Pons (tissue), 1 donor: ENCODE measurements at regions not wholly inside any gene's neighbourhood (a gene's known extent, or its start where the extent isn't known, plus 50 kb on each side); places are given as distances from the start of the nearest gene placed in this dataset.

ENCODE experiments used
- DNase-seq: peaks from one replicate; pipeline ENCODE4 v3.0.0-alpha.2; 2016; ENCODE audit warnings: low spot score

DNA sequence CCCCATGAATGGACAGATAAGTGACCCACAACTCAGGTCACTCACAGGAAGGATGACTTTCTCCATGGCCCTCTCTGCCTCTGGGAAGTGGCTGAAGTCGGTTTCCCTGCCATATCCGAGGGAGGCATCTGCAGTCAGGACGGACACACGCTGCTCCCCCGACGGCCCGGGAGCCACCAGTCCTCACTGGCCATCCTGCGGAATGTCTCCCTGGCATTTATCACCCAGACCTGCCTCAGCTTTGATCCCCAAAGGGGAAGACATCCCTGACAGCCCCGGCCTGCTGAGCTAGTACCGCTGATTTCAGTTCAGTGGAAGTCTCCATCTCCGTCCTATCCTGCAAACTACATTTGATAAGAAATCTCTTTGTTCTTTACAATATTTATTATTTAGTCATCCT, 339.5 kb upstream of the MKI67 start:
- no peak for DNase-seq

DNA sequence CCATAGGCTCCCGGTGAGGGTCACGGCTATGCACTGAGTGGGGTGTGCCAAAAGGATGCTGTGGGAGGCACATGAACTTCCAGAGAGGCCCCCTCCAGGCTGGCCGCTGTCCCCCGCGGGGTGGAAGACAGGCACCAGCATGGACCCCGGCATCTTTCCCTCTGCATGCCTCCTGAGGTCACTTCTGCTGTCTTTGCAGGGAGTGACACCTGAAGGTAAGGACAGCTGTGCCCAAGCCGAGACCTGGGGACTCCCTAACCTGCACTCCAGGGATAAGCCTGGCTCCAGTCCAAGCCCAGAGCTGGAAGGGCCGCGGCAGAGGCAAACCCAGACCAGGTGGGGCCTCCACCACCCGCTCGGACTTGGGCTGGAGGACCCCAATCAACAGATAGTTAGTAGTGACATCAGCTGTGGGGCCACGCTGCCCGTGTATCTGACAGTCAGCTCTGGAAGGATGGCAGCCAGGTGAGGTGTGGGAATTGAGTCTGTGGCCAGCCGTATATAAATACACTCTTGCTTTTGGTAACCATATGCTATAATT, 340.7 kb upstream of the MKI67 start:
- DNase-seq = no peak

DNA sequence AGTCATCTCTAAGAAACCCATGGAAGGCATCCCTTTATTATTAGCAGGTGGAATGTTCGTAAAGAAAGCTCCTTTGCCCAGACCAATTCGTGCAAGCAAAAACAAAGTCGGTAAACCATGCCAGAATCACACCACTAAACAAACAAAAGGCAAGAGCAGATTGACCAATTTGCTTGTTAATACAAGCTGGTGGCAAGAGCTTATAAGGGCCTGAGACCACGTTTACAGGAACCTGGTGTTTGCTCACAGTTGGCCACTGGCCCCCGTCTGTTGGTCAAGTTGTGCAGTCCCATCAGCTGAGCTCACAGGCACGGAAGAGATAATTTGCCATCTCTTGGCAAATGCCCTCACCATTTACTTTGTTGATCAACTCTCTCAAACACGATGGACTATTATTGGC, 342.2 kb upstream of the MKI67 start:
- DNase-seq = no peak

- DNase-seq = no peak
Measured at GRCh38 chr10:128469515-128469914, 343.3 kb upstream of the MKI67 start.

DNA sequence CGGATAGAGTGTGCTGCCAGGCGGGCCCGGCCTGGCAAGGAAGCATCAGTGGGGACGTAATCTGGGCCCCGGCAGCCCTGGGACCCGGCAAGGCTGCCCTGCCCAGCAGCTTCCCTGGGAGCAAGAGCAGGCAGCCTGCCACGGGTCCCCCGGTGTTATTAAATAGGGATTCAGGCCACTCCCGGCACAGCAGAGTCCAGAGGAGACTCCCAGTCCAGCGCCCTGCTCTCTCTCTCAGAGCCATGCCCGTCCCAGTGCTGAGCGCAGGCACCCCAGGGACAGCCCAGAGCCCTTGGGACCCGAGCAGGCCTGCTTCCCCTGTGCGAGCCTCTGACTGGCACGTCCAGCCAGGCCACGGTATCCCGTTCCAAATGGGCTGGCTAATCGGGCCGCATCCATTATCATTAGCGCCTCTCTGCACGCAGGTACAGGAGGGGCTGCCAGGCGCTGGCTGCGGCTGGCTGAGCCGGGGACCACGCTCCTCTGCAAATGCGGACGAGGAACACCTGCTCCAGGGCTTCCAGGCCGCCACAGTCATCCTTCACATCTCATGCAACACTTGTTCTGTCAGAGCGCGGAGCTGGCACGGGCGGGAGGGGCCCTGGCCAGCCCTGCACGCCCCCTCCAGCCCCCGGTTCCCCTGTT, 344.2 kb upstream of the MKI67 start:
- no peak for DNase-seq

DNA sequence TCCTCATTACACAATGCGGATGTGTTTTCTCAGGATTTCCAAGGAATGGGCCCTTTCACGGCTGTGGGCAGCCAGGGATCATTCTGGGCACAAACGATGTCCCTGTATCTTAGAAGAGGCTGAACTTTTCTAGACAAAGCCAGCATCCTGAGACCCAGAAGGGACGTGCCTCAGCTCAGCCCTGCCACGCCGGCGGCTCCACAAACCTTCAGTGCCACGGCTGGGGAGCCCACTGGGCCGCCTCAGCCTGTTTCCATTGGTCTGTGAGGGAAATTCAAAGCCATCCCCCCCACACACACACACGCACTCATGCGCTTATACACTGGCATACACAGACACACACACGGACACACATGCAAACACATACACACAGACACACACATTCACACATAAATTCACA, 344.9 kb upstream of the MKI67 start:
- no peak for DNase-seq

- DNase-seq = no peak
Measured at GRCh38 chr10:128472196-128472595, 346.0 kb upstream of the MKI67 start.

- no peak for DNase-seq
Measured at GRCh38 chr10:128473396-128473795, 347.2 kb upstream of the MKI67 start.

GRCh38 chr10:128473911-128474310, 347.7 kb upstream of the MKI67 start:
- no peak for DNase-seq

DNA sequence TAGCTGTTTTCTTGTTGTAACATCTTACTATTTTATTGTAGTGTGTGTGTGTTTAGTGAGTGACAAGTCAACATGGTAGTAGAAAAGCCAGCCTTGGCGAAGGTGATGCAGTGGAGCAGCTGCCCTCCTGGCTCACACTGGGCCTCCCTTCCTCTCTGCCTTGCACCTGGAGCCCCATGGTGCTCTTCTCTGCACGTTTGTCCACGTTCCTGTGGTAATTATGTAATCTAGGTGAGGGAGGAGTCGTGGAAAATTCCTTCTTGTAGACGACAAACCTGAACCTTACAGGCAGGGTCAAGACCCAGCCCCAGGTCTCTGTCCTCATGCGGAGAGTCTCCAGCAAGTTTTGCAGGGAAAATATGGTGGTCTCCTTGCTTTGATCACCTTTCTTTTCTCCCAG, 348.3 kb upstream of the MKI67 start:
- no peak for DNase-seq

GRCh38 chr10:128475686-128476367, 349.6 kb upstream of the MKI67 start:
- DNase-seq = no peak

GRCh38 chr10:128476368-128476725, 350.1 kb upstream of the MKI67 start:
- DNase-seq = no peak

DNA sequence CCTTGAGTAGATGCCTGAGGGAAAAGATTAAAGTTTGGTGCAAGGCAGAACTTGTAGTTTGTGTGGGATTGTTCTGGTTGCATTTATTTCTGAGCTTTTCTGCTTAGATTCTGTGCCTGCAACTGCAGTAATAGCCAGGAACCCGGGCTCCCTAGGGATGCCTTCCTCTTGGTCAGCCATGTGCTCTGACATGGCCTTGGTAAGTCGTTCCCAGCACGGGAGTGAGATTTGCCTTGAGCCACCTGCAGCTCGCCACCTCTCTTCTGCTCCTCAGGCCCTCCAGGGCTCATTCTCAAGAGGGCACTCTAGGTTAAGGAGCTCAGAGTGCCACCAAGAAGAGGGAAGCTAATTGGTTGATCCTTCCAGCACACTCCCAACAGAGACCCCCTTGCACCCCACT, 350.6 kb upstream of the MKI67 start:
- DNase-seq = no peak

DNA sequence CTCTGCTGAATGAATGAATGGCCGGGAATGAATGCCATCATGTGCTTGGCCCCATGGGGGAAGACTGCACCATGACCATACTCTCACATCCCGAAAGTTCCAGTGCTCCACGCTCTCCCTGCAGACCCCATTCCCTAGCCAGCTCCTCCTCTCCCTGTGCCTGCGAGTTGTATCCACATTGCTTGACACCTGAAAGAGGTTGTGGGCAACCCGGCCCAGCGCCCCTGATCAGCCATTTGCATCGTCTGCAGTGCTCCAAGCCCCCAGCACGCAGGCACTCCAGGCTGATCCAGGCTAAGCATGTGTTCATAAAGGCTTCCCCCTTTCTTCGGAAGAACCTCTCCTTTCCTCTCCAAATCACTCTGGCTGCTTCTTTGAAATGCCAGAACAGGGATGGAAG, 354.4 kb upstream of the MKI67 start:
- no peak for DNase-seq

DNA sequence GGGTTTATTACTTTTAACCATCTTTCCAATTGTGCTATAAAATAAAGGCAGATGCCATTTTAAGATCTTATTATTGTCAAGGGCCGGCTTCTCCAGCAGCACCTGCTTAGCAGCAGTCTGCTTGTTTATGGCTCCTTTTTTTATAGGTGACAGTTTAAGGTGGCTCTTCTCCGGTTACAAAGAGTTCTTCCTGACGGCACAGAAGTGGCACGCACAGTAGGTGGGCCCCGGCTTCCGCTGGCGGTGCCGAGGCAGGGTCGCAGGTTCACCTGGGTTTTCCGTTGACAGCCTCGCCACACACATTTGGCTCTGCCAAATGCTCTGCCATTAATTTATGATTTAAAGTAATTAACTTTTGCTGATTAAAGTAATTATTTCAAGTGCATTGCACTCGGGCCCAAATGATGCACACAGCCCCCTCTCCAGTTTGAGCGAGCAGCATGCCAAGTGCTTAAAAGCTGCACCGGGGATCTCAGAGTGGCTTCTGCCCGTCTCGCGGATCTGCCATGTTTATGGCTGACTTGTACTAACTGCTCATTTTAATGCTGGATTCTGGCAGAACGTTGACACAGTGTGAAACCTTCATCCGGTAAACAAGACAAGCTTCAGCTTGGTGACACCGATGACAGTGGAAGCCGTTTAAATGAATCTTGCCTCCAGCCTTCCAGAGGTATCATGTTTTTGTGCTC, 355.1 kb upstream of the MKI67 start:
- DNase-seq = no peak

DNA sequence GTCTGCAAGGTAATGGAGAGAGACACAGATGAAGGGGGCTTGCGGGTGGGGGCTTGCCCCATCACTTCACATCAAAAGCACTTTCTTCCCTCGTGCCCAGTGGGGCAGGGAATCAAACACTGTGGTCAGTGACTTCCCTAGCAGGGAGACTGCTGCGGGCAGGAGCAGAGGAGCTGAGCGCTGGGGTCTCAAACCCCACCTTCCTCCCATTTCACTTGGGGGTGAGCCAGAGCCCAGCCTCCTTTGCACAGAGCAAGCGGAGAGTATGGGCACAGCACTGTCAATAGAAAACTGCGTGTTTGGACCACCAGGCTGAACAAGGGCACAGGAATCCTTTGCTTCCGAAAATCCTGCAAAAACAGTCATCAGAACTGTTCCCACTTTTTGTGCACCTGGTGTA, 355.8 kb upstream of the MKI67 start:
- no peak for DNase-seq

GRCh38 chr10:128483216-128483615, 357.0 kb upstream of the MKI67 start:
- no peak for DNase-seq

GRCh38 chr10:128484041-128484440, 357.8 kb upstream of the MKI67 start:
- no peak for DNase-seq

- DNase-seq = no peak
Measured at GRCh38 chr10:128485701-128486235, 359.5 kb upstream of the MKI67 start.

DNA sequence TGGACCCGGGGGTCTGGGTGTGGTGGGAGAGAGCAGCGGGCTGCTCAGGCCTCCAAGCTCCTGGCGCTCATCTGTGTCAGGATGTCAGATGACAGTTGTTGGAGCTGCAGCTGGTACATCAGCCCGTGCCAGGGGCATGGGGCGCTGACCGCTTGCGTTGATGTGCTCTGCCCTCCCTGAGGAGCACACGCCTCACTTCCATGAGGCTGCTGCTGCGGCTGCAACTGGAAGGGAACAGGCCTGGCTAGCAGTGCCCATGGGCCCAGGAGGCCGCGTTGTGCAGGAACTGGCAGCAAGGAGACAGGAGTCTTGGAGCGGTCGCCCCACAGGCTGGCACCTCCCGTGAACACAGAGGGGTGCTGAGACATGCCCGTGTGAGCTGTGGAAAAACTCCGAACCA, 361.3 kb upstream of the MKI67 start:
- DNase-seq = no peak

- no peak for DNase-seq
Measured at GRCh38 chr10:128489324-128490247, 363.4 kb upstream of the MKI67 start.

DNA sequence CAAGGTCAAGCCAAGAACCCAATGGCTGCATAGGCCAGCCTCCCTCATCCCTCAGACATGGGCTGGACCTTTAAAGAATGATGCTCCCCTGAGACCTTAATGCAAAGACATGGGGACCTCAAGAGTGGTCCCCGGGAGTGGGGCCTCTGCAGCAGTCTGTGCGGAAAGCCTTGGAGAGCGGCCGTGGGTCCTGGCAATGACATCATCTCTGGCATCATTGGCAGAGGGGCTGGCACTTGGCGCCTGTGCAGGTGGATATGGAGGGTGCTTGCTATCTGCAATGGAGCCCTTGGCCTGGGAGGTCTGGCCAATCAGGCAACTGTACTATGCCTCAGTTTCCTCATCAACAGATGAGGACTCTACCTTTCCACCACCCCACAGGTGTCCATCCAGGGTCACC, 365.5 kb upstream of the MKI67 start:
- no peak for DNase-seq
